ENCODE measurements at regions not wholly inside any gene's neighbourhood (a gene's known extent, or its start where the extent isn't known, plus 50 kb on each side); places are given as distances from the start of the nearest gene placed in this dataset.

DNA sequence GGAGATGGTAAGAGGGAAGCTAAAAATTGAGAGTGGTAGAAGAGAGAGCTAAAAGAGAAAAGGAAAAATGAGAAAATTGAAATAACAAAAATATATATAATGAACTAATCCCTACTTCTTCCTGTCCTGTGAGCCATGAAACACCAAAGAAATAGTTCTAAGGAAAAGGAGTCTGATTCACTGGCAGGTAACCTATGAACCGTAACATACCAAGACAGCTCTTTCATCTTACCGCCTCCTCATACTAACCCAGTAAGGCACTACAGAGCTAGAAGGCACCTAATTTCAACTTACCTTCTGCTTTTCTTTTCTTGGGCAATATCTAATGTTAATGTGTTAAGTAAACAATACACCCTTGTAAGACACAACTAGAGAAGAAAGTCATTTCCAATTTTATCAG is 297.7 kb upstream of the DIAPH2 start:
- TF ChIP-seq, protein P1, sequence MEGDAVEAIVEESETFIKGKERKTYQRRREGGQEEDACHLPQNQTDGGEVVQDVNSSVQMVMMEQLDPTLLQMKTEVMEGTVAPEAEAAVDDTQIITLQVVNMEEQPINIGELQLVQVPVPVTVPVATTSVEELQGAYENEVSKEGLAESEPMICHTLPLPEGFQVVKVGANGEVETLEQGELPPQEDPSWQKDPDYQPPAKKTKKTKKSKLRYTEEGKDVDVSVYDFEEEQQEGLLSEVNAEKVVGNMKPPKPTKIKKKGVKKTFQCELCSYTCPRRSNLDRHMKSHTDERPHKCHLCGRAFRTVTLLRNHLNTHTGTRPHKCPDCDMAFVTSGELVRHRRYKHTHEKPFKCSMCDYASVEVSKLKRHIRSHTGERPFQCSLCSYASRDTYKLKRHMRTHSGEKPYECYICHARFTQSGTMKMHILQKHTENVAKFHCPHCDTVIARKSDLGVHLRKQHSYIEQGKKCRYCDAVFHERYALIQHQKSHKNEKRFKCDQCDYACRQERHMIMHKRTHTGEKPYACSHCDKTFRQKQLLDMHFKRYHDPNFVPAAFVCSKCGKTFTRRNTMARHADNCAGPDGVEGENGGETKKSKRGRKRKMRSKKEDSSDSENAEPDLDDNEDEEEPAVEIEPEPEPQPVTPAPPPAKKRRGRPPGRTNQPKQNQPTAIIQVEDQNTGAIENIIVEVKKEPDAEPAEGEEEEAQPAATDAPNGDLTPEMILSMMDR (IDR thresholded peaks at IDR 0.05) = no peak
- TF ChIP-seq POLR2AphosphoS5 (IDR thresholded peaks at IDR 0.05) (no peak), EP300 (IDR thresholded peaks at IDR 0.05) (no peak)

Measured in esophagus muscularis mucosa (tissue), 4 donors.